ENCODE measurements at regions not wholly inside any gene's neighbourhood (a gene's known extent, or its start where the extent isn't known, plus 50 kb on each side); places are given as distances from the start of the nearest gene placed in this dataset.

GRCh38 chr3:180528843-180529242 lies 73.1 kb upstream of the TTC14 start:
- POLR2A ChIA-PET (ENCODE audit: low non-redundant PET), result no interaction called here
- TF ChIP-seq, protein P1, sequence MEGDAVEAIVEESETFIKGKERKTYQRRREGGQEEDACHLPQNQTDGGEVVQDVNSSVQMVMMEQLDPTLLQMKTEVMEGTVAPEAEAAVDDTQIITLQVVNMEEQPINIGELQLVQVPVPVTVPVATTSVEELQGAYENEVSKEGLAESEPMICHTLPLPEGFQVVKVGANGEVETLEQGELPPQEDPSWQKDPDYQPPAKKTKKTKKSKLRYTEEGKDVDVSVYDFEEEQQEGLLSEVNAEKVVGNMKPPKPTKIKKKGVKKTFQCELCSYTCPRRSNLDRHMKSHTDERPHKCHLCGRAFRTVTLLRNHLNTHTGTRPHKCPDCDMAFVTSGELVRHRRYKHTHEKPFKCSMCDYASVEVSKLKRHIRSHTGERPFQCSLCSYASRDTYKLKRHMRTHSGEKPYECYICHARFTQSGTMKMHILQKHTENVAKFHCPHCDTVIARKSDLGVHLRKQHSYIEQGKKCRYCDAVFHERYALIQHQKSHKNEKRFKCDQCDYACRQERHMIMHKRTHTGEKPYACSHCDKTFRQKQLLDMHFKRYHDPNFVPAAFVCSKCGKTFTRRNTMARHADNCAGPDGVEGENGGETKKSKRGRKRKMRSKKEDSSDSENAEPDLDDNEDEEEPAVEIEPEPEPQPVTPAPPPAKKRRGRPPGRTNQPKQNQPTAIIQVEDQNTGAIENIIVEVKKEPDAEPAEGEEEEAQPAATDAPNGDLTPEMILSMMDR (conservative IDR thresholded peaks at IDR 0.05; ENCODE audit: low read depth), result no peak
- CTCF ChIA-PET, result no interaction called here

DNA sequence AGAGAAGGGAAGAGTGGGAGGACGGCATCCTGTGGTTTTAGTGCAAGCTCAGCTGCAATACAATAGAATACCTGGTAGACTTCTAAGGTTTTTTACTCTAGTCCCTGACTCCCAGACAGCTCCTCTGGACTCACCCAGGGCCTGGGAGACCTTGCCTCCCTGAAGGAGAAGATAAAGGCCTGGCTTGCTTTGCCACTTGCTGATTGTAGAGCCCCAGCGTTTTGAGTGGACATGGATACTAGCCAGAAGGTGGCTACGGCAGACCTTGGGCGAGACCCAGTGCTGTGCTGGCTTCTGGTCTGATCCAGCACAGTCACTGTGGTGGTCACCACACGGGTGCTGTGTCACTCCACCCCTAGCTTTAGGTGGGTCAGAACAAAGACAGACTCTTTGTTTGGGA lies 72.2 kb upstream of the TTC14 start:
- ChIA-PET CTCF (interaction anchor here (0.6 kb wide), 1 partner anchor 20 kb away, joined by 3 read pairs; no protein-coding TSS in a partner anchor), POLR2A (ENCODE audit: low non-redundant PET) (no interaction called here)
- no peak overlapping the region for H3K27ac ChIP-seq

More at GRCh38 chr3:180528843-180529242, 73.1 kb upstream of the TTC14 start:
- H3K27ac ChIP-seq, result no peak overlapping the region
- no peak for DNase-seq (ENCODE audit: low spot score)

GRCh38 chr3:180530276-180530675 lies 71.7 kb upstream of the TTC14 start:
- H3K27ac ChIP-seq, result no peak overlapping the region
- DNase-seq (ENCODE audit: low spot score), result no peak
- POLR2A ChIA-PET (ENCODE audit: low non-redundant PET), result no interaction called here
- CTCF ChIA-PET, result interaction anchor here (0.6 kb wide), 1 partner anchor 683 kb away, joined by 4 read pairs; no protein-coding TSS in a partner anchor
- TF ChIP-seq, protein P1 (conservative IDR thresholded peaks at IDR 0.05; ENCODE audit: low read depth), result no peak

More for the DNA sequence above, 72.2 kb upstream of the TTC14 start:
- TF ChIP-seq, protein P1 (conservative IDR thresholded peaks at IDR 0.05; ENCODE audit: low read depth), result no peak
- DNase-seq (ENCODE audit: low spot score), result no peak

DNA sequence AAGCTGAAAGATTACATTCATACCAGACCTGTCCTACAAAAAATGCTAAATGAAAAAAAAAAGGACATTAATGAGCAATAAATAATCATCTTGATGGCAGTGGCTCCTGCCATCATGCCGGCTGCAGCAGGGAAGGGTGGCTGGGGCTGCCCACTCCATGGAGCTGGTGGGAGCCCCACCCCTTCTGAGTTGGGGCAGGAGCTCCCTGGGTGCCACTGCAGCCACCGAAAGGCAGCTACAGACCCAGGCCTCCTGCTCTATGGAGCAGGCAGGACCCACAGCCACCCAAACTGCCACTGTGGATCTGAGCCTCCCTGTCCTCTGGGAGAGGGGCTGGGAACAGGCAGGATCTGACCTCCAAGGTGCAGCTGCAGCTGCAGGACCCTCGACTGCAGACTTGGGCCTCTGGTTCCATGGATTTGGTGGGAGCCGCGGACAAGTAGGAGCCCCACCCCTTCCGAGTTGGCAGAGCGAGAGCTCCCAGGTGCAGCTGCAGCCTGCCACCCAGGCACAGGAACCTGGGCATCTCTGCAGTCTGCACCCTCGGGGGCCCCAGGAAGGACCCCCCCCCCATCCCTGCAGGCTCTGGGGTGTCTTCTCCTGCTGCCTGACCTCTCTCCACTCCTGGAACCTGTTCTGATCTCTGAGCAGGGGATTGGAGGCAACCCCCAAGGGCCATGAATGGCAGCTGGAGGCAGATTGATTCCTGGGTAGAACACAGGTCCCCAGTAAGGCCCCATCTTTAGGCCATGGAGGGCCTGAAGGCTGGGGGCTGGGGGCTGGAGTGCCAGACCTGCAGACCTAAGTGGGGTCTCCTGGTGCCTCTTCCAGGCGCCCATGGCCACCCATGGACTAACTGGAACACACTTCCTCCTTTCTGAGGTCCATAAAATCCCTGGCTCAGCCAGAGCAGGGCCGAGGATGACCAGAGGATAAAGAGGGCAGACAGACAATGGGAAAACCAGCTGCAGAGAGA lies 70.4 kb upstream of the TTC14 start:
- ChIA-PET CTCF (no interaction called here), POLR2A (ENCODE audit: low non-redundant PET) (no interaction called here)
- no peak overlapping the region for H3K27ac ChIP-seq
- no peak for DNase-seq (ENCODE audit: low spot score)
- TF ChIP-seq, protein P1 (conservative IDR thresholded peaks at IDR 0.05; ENCODE audit: low read depth), result no peak

GRCh38 chr3:180534828-180535227 lies 67.1 kb upstream of the TTC14 start:
- TF ChIP-seq, protein P1 (conservative IDR thresholded peaks at IDR 0.05; ENCODE audit: low read depth), result no peak
- CTCF ChIA-PET, result interaction anchor here (0.7 kb wide), 1 partner anchor 39 kb away, joined by 3 read pairs; no protein-coding TSS in a partner anchor
- H3K27ac ChIP-seq, result no peak overlapping the region
- POLR2A ChIA-PET (ENCODE audit: low non-redundant PET), result no interaction called here
- DNase-seq (ENCODE audit: low spot score), result no peak

- CTCF ChIA-PET, result no interaction called here
- TF ChIP-seq, protein P1 (conservative IDR thresholded peaks at IDR 0.05; ENCODE audit: low read depth), result no peak
- POLR2A ChIA-PET (ENCODE audit: low non-redundant PET), result no interaction called here
- DNase-seq (ENCODE audit: low spot score), result no peak
- H3K27ac ChIP-seq, result no peak overlapping the region
These were observed 63.5 kb upstream of the TTC14 start for GRCh38 chr3:180538493-180538892.
